Right ventricle myocardium inferior (tissue), 1 donor: ENCODE measurements at regions not wholly inside any gene's neighbourhood (a gene's known extent, or its start where the extent isn't known, plus 50 kb on each side); places are given as distances from the start of the nearest gene placed in this dataset.

Source experiments
- ATAC-seq: fragments of 200-7000 bp; cut with Tn5 transposase; one replicate; pipeline ENCODE4 v1.9.1; 2020; ENCODE audit warnings: mild to moderate bottlenecking, moderate library complexity
- DNase-seq: peaks from one replicate; pipeline ENCODE4 v3.0.0; 2021; ENCODE audit errors: missing footprints
- intact Hi-C: fragments of 100-400 bp; cut with DNase I; formaldehyde crosslinking; loops from one replicate; pipeline ENCODE4 v1.11.0; 2022
- donor health status: DM: no; HTN: yes; CAD: no; lungs with severe emphysema.

GRCh38 chr2:145829931-145830330 lies 1310.0 kb upstream of the ZEB2 start:
- intact Hi-C loops, result no loop called here
- DNase-seq (no peak), ATAC-seq (no peak)

- no peak for ATAC-seq
- DNase-seq, result no peak
- intact Hi-C loops, result no loop called here
Measured at GRCh38 chr2:145827235-145827634, 1307.3 kb upstream of the ZEB2 start.

DNA sequence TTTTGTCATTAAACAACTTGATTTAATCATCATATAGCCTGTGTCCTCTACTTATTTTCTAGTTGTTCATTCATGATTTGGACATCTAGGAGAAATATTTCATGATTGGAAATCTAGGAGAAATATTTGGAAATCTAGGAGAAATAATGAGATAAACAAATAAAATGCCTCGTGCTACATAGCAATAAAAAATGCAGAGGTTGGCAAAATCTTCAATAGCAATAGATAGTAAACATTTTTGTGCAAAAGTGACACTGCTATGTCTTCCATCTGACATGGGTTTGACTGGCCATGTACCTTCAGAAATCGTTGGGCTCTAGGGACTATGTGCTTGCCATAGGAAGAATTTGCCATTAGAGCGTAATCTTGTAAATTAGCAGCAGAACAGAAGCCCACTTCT lies 1304.5 kb upstream of the ZEB2 start:
- ATAC-seq, result no peak
- no peak for DNase-seq
- intact Hi-C loops, result no loop called here

GRCh38 chr2:145822892-145823534 lies 1303.1 kb upstream of the ZEB2 start:
- ATAC-seq (no peak), DNase-seq (no peak)
- intact Hi-C loops, result no loop called here

- intact Hi-C loops, result no loop called here
- DNase-seq, result no peak
- no peak for ATAC-seq
Measured at GRCh38 chr2:145820651-145821050, 1300.7 kb upstream of the ZEB2 start.

GRCh38 chr2:145818890-145819504 lies 1299.1 kb upstream of the ZEB2 start:
- intact Hi-C loops, result no loop called here
- ATAC-seq (no peak), DNase-seq (no peak)

GRCh38 chr2:145815933-145816332 lies 1296.0 kb upstream of the ZEB2 start:
- DNase-seq (no peak), ATAC-seq (no peak)
- intact Hi-C loops, result no loop called here

DNA sequence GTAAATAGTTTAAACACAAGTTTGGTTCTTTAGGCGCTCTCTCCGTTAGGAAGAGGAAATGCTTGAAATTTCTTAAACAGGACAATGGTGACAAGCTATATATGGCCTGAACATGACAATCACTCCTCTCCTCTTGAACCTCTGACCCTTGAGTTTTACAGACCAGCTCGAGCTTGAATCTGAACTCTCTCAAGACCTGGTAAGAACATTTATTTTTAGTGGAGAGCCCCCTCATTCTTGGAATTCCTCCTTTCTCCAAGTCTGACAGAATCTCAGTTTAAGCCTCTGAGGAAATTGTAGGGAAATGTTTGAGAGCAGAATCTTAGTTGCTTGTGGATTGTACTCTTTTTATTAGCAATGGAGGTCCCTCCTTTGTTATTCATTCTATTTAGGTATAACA lies 1293.6 kb upstream of the ZEB2 start:
- DNase-seq, result no peak
- ATAC-seq, result no peak
- intact Hi-C loops, result no loop called here

DNA sequence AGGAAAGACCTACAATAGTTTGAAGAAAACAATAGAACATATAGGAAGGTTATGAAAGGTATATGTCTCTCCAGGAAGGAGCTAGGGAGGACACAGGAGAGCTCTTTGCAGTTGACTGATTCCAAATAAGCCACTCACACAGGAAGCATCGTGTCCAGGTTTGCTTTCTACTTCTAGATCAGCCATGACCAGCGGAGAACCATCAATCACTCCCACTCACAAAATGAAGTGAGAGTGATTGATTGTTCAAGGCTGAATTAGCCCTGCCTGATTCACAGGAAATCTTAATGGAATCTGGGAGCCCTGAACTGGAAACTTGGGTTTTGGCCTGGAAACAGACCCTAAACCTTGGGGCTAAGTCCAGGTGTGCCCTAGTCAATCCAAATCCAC lies 1292.2 kb upstream of the ZEB2 start:
- intact Hi-C loops, result no loop called here
- no peak for DNase-seq
- no peak for ATAC-seq

DNA sequence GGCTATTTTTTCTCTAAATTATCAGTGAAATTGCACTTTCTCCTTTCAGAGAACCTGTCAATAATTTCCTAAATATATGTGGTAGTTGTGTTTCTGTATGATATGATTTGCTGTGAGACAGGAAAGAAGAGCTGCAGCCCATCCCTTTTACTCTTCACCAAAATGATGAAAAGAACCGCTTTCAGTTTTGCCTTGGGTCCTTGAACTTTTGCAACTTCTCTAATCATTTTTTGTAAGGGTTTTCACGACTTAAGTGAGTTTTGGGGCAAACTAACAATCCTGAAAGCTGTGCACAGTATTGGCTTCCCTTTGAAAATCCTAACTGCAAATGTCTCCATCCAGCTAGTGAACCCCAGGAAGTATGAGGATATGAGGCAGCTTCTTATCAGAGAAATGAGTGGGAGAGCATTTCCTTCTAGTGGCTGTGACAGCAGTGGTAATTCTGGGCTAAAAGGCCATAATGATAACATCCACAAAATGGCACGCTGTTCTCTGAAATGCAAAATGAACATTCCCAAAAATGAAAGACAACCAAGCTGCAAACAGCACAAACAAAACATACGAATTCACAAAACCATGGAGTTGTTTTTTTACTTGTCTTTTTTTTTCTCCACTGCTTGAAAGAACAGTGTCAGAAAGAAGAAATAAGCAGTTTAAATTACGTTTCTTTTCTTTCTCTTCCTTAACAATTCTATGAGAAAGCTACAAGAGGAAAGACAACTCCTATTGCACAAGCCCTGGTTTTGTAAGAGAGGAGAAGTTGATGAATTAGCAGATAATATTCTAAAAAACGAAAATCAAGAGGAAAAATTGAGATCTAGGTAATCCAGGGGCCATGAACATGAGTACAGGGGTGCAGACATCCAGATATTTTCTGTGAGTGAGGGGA lies 1291.6 kb upstream of the ZEB2 start:
- intact Hi-C loops, result no loop called here
- DNase-seq (no peak), ATAC-seq (no peak)

DNA sequence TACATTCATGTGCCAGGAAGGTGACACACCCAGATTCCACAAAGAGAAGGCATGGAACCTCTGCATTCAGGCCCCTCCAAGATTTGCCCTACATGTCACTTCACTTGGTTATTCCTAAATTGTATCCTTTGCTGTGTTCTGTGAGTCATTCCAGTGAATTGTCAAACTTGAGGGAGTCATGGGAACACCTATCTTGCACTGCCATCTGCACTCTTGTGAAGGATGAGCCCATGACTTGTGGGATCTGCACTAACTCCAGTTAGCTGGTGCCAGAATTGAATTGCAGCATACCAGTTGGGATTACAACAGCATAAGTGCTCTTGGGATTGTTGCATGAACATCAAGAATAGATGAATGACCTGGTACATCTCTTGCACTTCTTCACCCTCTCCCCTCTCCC lies 1288.0 kb upstream of the ZEB2 start:
- no peak for ATAC-seq
- DNase-seq, result no peak
- intact Hi-C loops, result no loop called here

GRCh38 chr2:145807554-145807953 lies 1287.6 kb upstream of the ZEB2 start:
- DNase-seq, result no peak
- no peak for ATAC-seq
- intact Hi-C loops, result no loop called here

GRCh38 chr2:145806546-145806945 lies 1286.6 kb upstream of the ZEB2 start:
- DNase-seq (no peak), ATAC-seq (no peak)
- intact Hi-C loops, result no loop called here

GRCh38 chr2:145802133-145802532 lies 1282.2 kb upstream of the ZEB2 start:
- intact Hi-C loops, result no loop called here
- no peak for DNase-seq

DNA sequence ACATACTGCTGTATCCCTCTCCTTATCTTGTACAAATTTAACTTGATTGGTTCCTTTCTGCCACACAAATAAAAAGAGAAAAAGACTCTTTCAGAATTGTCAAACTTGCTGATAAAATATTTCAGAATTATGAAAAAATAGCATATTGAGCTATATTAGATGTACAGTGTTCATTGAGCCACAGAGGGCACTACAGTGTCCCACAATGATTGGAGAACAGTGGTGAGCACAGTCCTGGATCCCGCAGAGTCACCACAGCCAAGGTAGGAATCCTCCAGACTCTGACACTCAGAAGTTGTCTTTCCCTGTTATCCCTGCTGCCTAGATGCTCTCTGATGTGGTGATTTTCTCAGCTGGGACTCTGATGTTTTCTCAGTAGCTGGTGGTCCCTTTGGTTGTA lies 1281.3 kb upstream of the ZEB2 start:
- intact Hi-C loops, result no loop called here
- DNase-seq, result no peak
- ATAC-seq, result no peak

More at GRCh38 chr2:145802133-145802532, 1282.2 kb upstream of the ZEB2 start:
- no peak for ATAC-seq

DNA sequence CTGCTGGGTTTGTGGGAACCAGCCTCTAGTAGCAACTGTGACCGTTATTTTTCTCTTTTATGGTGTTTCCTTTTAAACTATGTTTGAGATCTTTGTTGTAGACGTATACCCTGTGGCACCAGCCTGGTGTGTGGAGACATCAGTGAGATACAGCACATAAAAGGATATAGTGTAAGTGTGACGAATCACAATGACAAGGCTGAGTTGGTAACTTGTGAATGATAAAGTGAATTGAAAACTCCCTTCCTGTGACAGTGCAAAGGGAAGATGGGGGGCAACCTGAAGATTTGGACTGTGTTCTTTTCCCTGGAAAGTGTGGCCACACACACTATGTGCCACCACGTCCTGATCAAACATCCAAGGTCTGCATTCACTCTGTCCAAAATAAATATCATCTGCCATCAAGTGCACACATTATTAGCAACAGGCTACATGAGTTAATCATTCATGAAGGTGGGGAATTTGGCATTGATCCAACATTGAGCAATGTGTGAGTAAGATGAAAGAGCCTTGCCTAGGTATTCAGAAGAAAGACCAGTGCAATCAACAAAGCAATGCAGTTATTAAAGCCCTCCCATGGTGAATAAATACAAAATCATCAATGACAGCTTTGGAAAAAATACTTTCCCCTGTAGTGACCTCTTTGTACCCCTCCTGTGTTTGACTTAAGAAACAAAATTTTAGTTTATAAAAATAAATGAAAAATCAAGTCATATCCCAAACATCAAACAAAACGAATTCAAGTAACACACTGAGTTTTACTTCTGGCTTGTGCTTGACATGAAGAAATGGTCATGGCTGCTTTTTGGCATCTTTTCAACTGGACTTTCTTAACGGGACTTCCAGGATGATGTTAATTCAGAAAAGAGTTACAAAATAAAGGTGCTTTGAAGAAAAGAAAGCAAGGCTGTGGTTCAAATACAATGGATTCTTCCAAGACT lies 1280.5 kb upstream of the ZEB2 start:
- DNase-seq, result no peak
- no peak for ATAC-seq
- intact Hi-C loops, result no loop called here

- no peak for ATAC-seq
- intact Hi-C loops, result no loop called here
- DNase-seq, result no peak
Measured at GRCh38 chr2:145799595-145800108, 1279.7 kb upstream of the ZEB2 start.

DNA sequence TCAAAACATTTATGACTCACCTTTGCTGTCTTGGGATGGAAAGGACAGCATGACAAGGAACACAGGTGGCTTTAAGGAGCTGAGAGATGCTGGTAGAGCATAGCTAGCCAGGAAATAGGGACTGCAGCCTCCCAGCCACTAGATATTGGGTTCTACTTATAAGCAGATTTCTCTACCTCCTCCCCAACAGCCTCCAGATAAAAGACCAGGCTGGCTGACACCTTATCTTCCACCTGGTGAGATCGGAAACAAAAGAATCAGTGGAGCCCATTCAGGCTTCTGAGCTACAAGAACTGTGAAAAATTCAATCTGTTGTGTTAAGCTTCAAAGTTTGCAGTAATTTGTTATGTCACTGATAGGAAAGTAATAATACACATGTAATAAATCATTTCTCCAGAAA lies 1278.5 kb upstream of the ZEB2 start:
- DNase-seq (no peak), ATAC-seq (no peak)
- intact Hi-C loops, result no loop called here

DNA sequence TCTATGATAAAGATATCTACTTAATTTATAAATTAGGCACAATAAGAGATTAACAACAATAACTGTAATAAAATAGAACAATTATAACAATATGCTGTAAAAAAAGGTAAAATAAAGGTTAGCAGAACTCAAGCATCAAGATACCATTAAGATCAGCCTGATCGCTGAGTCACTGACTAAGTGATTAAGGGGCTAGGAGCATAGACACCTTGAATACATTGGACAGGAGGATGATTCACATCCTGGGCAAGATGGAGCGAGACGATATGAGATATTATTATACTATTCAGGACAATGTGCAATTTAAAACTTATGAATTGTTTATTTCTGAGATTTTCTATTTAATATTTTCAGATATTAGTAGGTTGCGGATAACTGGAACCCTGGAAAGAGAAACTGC lies 1277.8 kb upstream of the ZEB2 start:
- no peak for ATAC-seq
- DNase-seq, result no peak
- intact Hi-C loops, result no loop called here
